Breast epithelium (tissue), 4 donors: ENCODE measurements at regions not wholly inside any gene's neighbourhood (a gene's known extent, or its start where the extent isn't known, plus 50 kb on each side); places are given as distances from the start of the nearest gene placed in this dataset.

ENCODE experiments used
- DNase-seq, 2 donors: peaks; one replicate each; pipeline ENCODE4 v3.0.0-alpha.2; 2019; ENCODE audit warnings: low spot score in 2 of 2
- H3K27ac ChIP-seq, 2 donors: fragments of 200-600 bp; sonication (generic) in 1 of 2; one replicate each; pipeline ENCODE4 v1.5.1; 2016 to 2019; ENCODE audit warnings: mild to moderate bottlenecking in 1 of 2
- H3K27me3 ChIP-seq, 2 donors: fragments of 200-600 bp; sonication (generic) in 1 of 2; one replicate each; pipeline versions ENCODE4 v1.5.1 to v1.6.0; 2017 to 2019; ENCODE audit warnings: control low read depth in 1 of 2, mild to moderate bottlenecking in 1 of 2
- H3K36me3 ChIP-seq: fragments of 200-600 bp; one replicate; pipeline ENCODE4 v1.5.1; 2019
- H3K4me1 ChIP-seq, 2 donors: fragments of 200-600 bp; sonication (generic); one replicate each; pipeline ENCODE4 v1.5.1; 2016 to 2019; ENCODE audit warnings: control low read depth in 1 of 2
- H3K4me3 ChIP-seq, 3 donors: fragments of 200-600 bp; sonication (generic); 1 replicate in 2 of 3; 2 replicates in 1 of 3; pipeline ENCODE4 v1.5.1; 2016 to 2019; ENCODE audit warnings: mild to moderate bottlenecking in 3 of 3, moderate library complexity in 2 of 3
- H3K9me3 ChIP-seq, 2 donors: fragments of 200-600 bp; sonication (generic) in 1 of 2; one replicate each; pipeline ENCODE4 v1.5.1; 2016 to 2019; ENCODE audit warnings: control low read depth in 1 of 2
- CTCF ChIP-seq, 3 donors: fragments of 450-650 bp; IDR thresholded peaks; one replicate each; pipeline ENCODE4 v1.5.1; 2016 to 2017; ENCODE audit warnings: antibody characterized with exemption in 3 of 3, mild to moderate bottlenecking in 3 of 3, moderate library complexity in 3 of 3
- POLR2A ChIP-seq: fragments of 450-650 bp; IDR thresholded peaks from one replicate; pipeline ENCODE4 v1.6.1; 2016; ENCODE audit warnings: antibody characterized with exemption, mild to moderate bottlenecking, moderate library complexity
- POLR2AphosphoS5 ChIP-seq, 3 donors: sonication (generic); formaldehyde crosslinking; IDR thresholded peaks; one replicate each; pipeline ENCODE4 v1.6.1; 2017; ENCODE audit warnings: antibody characterized with exemption in 3 of 3
- intact Hi-C: fragments of 100-400 bp; cut with DNase I; formaldehyde crosslinking; loops from one replicate; pipeline ENCODE4 v1.15.1; 2023; ENCODE audit warnings: low total_unique reads

- H3K4me1 ChIP-seq: no peaks in the 10 kb centered on the region
- intact Hi-C loops: no loop called here
- H3K27me3 ChIP-seq: no peaks in the 10 kb centered on the region
- no peaks in the 10 kb centered on the region for H3K9me3 ChIP-seq
- no peak overlapping the region for H3K27ac ChIP-seq
- no peak overlapping the region for H3K4me3 ChIP-seq
- TF ChIP-seq POLR2A: no peak
- TF ChIP-seq CTCF (IDR thresholded peaks at IDR 0.05): no peak
- TF ChIP-seq POLR2AphosphoS5 (IDR thresholded peaks at IDR 0.05): no peak
- DNase-seq: no peak
- no peaks in the 10 kb centered on the region for H3K36me3 ChIP-seq
These were observed 424.4 kb downstream of the DSEL start for GRCh38 chr18:67092141-67092540.

- Histone ChIP-seq H3K9me3 (no peaks in the 10 kb centered on the region), H3K36me3 (no peaks in the 10 kb centered on the region), H3K4me1 (no peaks in the 10 kb centered on the region), H3K4me3 (no peak overlapping the region), H3K27ac (no peak overlapping the region), H3K27me3 (no peaks in the 10 kb centered on the region)
- TF ChIP-seq POLR2A (no peak), POLR2AphosphoS5 (IDR thresholded peaks at IDR 0.05) (no peak), CTCF (IDR thresholded peaks at IDR 0.05) (no peak)
- intact Hi-C loops: no loop called here
- DNase-seq: no peak
These were observed 434.9 kb downstream of the DSEL start for GRCh38 chr18:67081482-67082211.

- DNase-seq: no peak
- Histone ChIP-seq H3K27me3 (no peaks in the 10 kb centered on the region), H3K9me3 (no peaks in the 10 kb centered on the region), H3K4me3 (no peak overlapping the region), H3K36me3 (no peaks in the 10 kb centered on the region), H3K27ac (no peak overlapping the region), H3K4me1 (no peaks in the 10 kb centered on the region)
- intact Hi-C loops: no loop called here
- TF ChIP-seq POLR2AphosphoS5 (IDR thresholded peaks at IDR 0.05) (no peak), CTCF (IDR thresholded peaks at IDR 0.05) (no peak), POLR2A (no peak)
These were observed 435.9 kb downstream of the DSEL start for GRCh38 chr18:67080601-67081000.

DNA sequence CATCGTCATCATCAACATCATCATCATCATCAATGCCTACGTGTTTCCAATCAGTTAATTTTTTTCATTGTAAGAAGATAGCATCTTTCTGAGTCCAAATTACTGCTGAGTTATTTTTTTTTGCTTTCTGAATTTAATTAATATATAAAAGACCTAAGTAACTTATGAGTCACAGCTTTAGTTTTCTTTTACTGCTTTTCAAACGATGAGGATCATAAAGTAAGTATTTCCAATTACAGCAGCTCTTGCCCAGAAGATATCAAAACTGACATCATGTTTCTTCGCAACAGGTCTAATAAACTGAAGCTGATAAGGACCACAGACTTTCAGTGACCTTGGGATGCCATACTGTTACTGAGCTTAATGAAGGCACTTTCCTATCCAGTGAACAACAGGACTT lies 442.2 kb downstream of the DSEL start:
- TF ChIP-seq POLR2A (no peak), POLR2AphosphoS5 (IDR thresholded peaks at IDR 0.05) (no peak), CTCF (IDR thresholded peaks at IDR 0.05) (no peak)
- no peak for DNase-seq
- H3K36me3 ChIP-seq: no peaks in the 10 kb centered on the region
- H3K4me3 ChIP-seq: no peak overlapping the region
- intact Hi-C loops: no loop called here
- H3K27me3 ChIP-seq: no peaks in the 10 kb centered on the region
- no peaks in the 10 kb centered on the region for H3K4me1 ChIP-seq
- no peaks in the 10 kb centered on the region for H3K9me3 ChIP-seq
- no peak overlapping the region for H3K27ac ChIP-seq

GRCh38 chr18:67072791-67073190 lies 443.7 kb downstream of the DSEL start:
- intact Hi-C loops: no loop called here
- no peak overlapping the region for H3K27ac ChIP-seq
- H3K27me3 ChIP-seq: no peaks in the 10 kb centered on the region
- no peaks in the 10 kb centered on the region for H3K9me3 ChIP-seq
- no peak overlapping the region for H3K4me3 ChIP-seq
- TF ChIP-seq POLR2AphosphoS5 (IDR thresholded peaks at IDR 0.05) (no peak), POLR2A (no peak)
- DNase-seq: no peak
- no peaks in the 10 kb centered on the region for H3K4me1 ChIP-seq
- no peaks in the 10 kb centered on the region for H3K36me3 ChIP-seq

- Histone ChIP-seq H3K27ac (no peak overlapping the region), H3K4me1 (no peaks in the 10 kb centered on the region), H3K36me3 (no peaks in the 10 kb centered on the region), H3K27me3 (no peaks in the 10 kb centered on the region), H3K9me3 (no peaks in the 10 kb centered on the region), H3K4me3 (no peak overlapping the region)
- intact Hi-C loops: no loop called here
- DNase-seq: no peak
- no peak for TF ChIP-seq POLR2A
- TF ChIP-seq CTCF (IDR thresholded peaks at IDR 0.05): no peak
- no peak for TF ChIP-seq POLR2AphosphoS5 (IDR thresholded peaks at IDR 0.05)
These were observed 447.9 kb downstream of the DSEL start for GRCh38 chr18:67068608-67069007.
